ENCODE measurements at regions not wholly inside any gene's neighbourhood (a gene's known extent, or its start where the extent isn't known, plus 50 kb on each side); places are given as distances from the start of the nearest gene placed in this dataset.

GRCh38 chr4:12852338-12853307 lies 631.5 kb downstream of the RAB28 start:
- peak; percentile 56 for DNase-seq (ENCODE audit: low spot score)

- DNase-seq (ENCODE audit: low spot score), result no peak
Measured at GRCh38 chr4:12846368-12846767, 637.8 kb downstream of the RAB28 start.

GRCh38 chr4:12844141-12844540 lies 640.0 kb downstream of the RAB28 start:
- no peak for DNase-seq (ENCODE audit: low spot score)

- no peak for DNase-seq (ENCODE audit: low spot score)
Measured at GRCh38 chr4:12827966-12828365, 656.2 kb downstream of the RAB28 start.

GRCh38 chr4:12791536-12791935 lies 692.6 kb downstream of the RAB28 start:
- DNase-seq (ENCODE audit: low spot score), result no peak

- no peak for DNase-seq (ENCODE audit: low spot score)
Measured at GRCh38 chr4:12787261-12787660, 696.9 kb downstream of the RAB28 start.

GRCh38 chr4:12778706-12779105 lies 705.4 kb downstream of the RAB28 start:
- DNase-seq (ENCODE audit: low spot score), result no peak

- DNase-seq (ENCODE audit: low spot score), result no peak
Measured at GRCh38 chr4:12778191-12778590, 705.9 kb downstream of the RAB28 start.

- no peak for DNase-seq (ENCODE audit: low spot score)
Measured at GRCh38 chr4:12770351-12770750, 713.8 kb downstream of the RAB28 start.

- DNase-seq (ENCODE audit: low spot score), result no peak
Measured at GRCh38 chr4:12761694-12762093, 722.4 kb downstream of the RAB28 start.

- no peak for DNase-seq (ENCODE audit: low spot score)
Measured at GRCh38 chr4:12747154-12747553, 737.0 kb downstream of the RAB28 start.

- no peak for DNase-seq (ENCODE audit: low spot score)
Measured at GRCh38 chr4:12746221-12746620, 737.9 kb downstream of the RAB28 start.

GRCh38 chr4:12734586-12734985 lies 749.6 kb downstream of the RAB28 start:
- no peak for DNase-seq (ENCODE audit: low spot score)

GRCh38 chr4:12729384-12729783 lies 754.8 kb downstream of the RAB28 start:
- DNase-seq (ENCODE audit: low spot score), result peak; percentile 48

GRCh38 chr4:12724510-12724909 lies 759.6 kb downstream of the RAB28 start:
- no peak for DNase-seq (ENCODE audit: low spot score)

GRCh38 chr4:12723849-12724447 lies 760.2 kb downstream of the RAB28 start:
- no peak for DNase-seq (ENCODE audit: low spot score)

GRCh38 chr4:12716896-12717295 lies 767.2 kb downstream of the RAB28 start:
- DNase-seq (ENCODE audit: low spot score), result no peak

- no peak for DNase-seq (ENCODE audit: low spot score)
Measured at GRCh38 chr4:12712648-12713339, 771.3 kb downstream of the RAB28 start.

- no peak for DNase-seq (ENCODE audit: low spot score)
Measured at GRCh38 chr4:12707381-12708175, 776.6 kb downstream of the RAB28 start.

- DNase-seq (ENCODE audit: low spot score), result no peak
Measured at GRCh38 chr4:12703036-12703435, 781.1 kb downstream of the RAB28 start.

GRCh38 chr4:12701384-12701783 lies 782.8 kb downstream of the RAB28 start:
- no peak for DNase-seq (ENCODE audit: low spot score)

GRCh38 chr4:12697970-12698369 lies 786.2 kb downstream of the RAB28 start:
- DNase-seq (ENCODE audit: low spot score), result no peak
